Uterus (tissue), 3 donors: ENCODE measurements at regions not wholly inside any gene's neighbourhood (a gene's known extent, or its start where the extent isn't known, plus 50 kb on each side); places are given as distances from the start of the nearest gene placed in this dataset.

Source experiments
- DNase-seq, 2 donors: peaks; one replicate each; pipeline ENCODE4 v3.0.0-alpha.2; 2019 to 2020
- H3K27ac ChIP-seq, 2 donors: fragments of 200-600 bp; sonication (generic); 1 replicate in 1 of 2; 2 replicates in 1 of 2; pipeline ENCODE4 v1.5.1; 2016 to 2018
- H3K27me3 ChIP-seq, 2 donors: fragments of 200-600 bp; sonication (generic); one replicate each; pipeline ENCODE4 v1.5.1; 2018 to 2019; ENCODE audit warnings: control low read depth in 1 of 2
- H3K36me3 ChIP-seq, 2 donors: fragments of 200-600 bp; sonication (generic); one replicate each; pipeline ENCODE4 v1.5.1; 2019; ENCODE audit warnings: control low read depth in 1 of 2
- H3K4me1 ChIP-seq, 2 donors: fragments of 200-600 bp; sonication (generic); one replicate each; pipeline ENCODE4 v1.5.1; 2018 to 2019; ENCODE audit warnings: control low read depth in 1 of 2
- H3K4me3 ChIP-seq, 2 donors: fragments of 200-600 bp; sonication (generic); 1 replicate in 1 of 2; 2 replicates in 1 of 2; pipeline ENCODE4 v1.5.1; 2018 to 2019; ENCODE audit warnings: mild to moderate bottlenecking in 1 of 2
- H3K9me3 ChIP-seq, 2 donors: fragments of 200-600 bp; sonication (generic); one replicate each; pipeline ENCODE4 v1.5.1; 2019; ENCODE audit warnings: control low read depth in 1 of 2
- POLR2A ChIP-seq, 2 donors: fragments of 450-650 bp; IDR thresholded peaks; one replicate each; pipeline ENCODE4 v1.6.1; 2016; ENCODE audit warnings: antibody characterized with exemption in 2 of 2, mild to moderate bottlenecking in 1 of 2, moderate library complexity in 1 of 2
- intact Hi-C: fragments of 100-400 bp; cut with DNase I; formaldehyde crosslinking; loops from one replicate; pipeline ENCODE4 v1.15.1; 2023; ENCODE audit warnings: low total_unique reads
- TF ChIP-seq, protein P1 (sequence below), 4 experiments: fragments of 200-600 bp in 2 of 4; fragments of 450-650 bp in 2 of 4; sonication (generic) in 2 of 4; IDR thresholded peaks; one replicate each; pipeline ENCODE4 v1.5.1; 2016 to 2019; ENCODE audit warnings: antibody characterized with exemption in 4 of 4, mild to moderate bottlenecking in 2 of 4, moderate library complexity in 1 of 4
- donor health status: DM: yes; HTN: yes; CAD: no.

DNA sequence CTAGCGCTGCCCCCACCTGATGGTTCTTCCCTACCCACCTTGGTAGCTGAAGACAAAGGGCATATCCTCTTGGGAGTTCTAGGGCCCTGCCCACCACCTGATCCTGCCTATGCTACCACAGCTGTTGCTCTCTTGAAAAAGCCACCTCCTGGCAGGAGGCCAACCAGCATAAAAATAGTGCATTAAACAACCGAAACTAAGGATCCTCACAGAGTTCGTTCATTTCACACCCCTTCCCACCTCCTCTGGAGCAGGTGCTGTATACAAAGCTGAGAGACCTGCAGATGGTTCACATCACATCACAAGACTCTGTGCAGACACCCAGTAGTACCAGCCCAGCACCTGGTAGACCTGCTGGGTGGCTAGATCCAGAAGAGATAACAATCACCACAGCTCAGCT lies 1348.0 kb upstream of the TMEFF2 start:
- intact Hi-C loops = no loop called here
- Histone ChIP-seq H3K36me3 (no peaks in the 10 kb centered on the region), H3K9me3 (no peaks in the 10 kb centered on the region), H3K4me3 (no peak overlapping the region), H3K27ac (no peak overlapping the region), H3K27me3 (no peaks in the 10 kb centered on the region), H3K4me1 (no peaks in the 10 kb centered on the region)
- TF ChIP-seq, protein P1, sequence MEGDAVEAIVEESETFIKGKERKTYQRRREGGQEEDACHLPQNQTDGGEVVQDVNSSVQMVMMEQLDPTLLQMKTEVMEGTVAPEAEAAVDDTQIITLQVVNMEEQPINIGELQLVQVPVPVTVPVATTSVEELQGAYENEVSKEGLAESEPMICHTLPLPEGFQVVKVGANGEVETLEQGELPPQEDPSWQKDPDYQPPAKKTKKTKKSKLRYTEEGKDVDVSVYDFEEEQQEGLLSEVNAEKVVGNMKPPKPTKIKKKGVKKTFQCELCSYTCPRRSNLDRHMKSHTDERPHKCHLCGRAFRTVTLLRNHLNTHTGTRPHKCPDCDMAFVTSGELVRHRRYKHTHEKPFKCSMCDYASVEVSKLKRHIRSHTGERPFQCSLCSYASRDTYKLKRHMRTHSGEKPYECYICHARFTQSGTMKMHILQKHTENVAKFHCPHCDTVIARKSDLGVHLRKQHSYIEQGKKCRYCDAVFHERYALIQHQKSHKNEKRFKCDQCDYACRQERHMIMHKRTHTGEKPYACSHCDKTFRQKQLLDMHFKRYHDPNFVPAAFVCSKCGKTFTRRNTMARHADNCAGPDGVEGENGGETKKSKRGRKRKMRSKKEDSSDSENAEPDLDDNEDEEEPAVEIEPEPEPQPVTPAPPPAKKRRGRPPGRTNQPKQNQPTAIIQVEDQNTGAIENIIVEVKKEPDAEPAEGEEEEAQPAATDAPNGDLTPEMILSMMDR (IDR thresholded peaks at IDR 0.05) = no peak
- TF ChIP-seq POLR2A (IDR thresholded peaks at IDR 0.05) = no peak
- no peak for DNase-seq

DNA sequence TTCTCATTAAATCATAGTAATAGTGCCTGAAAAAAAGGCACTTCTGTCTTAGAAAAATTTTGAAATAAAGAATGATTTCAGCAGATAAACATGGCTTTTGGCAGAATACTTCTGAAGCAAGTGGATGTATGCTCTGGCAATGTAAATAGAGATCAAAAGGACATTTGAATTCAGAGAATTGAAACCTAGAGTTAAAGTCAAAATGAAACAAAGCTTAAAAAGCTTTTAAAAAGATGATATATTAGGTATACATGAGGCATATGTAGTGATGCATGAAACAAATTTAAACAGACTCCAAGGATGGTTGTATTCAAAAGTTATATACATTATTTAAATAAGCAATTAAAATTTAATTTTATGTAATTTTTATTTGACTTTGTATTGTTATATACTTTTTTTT lies 1344.5 kb upstream of the TMEFF2 start:
- DNase-seq = no peak
- Histone ChIP-seq H3K27ac (no peak overlapping the region), H3K36me3 (no peaks in the 10 kb centered on the region), H3K27me3 (no peaks in the 10 kb centered on the region), H3K4me1 (no peaks in the 10 kb centered on the region), H3K9me3 (no peaks in the 10 kb centered on the region), H3K4me3 (no peak overlapping the region)
- intact Hi-C loops = no loop called here
- no peak for TF ChIP-seq POLR2A (IDR thresholded peaks at IDR 0.05)
- TF ChIP-seq, protein P1 (IDR thresholded peaks at IDR 0.05) = no peak

DNA sequence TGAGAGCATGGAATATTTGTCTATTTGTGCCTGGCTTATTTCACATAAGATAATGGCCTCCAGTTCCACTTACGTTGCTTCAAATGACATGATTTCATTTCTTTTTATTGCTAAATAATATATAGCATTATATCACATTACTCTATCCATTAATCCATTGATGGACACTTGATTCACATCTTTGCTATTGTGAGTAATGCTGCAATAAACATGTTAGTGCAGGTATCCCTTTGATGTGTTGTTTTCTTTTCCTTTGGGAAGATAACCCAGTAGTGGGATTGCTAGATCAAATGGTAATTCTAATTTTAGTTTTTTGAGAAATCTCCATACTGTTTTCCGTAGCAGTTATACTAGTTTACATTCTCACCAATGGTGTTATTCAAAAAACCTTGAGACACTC lies 1343.3 kb upstream of the TMEFF2 start:
- Histone ChIP-seq H3K27ac (no peak overlapping the region), H3K9me3 (no peaks in the 10 kb centered on the region), H3K4me3 (no peak overlapping the region), H3K27me3 (no peaks in the 10 kb centered on the region), H3K36me3 (no peaks in the 10 kb centered on the region), H3K4me1 (no peaks in the 10 kb centered on the region)
- intact Hi-C loops = no loop called here
- DNase-seq = no peak
- TF ChIP-seq, protein P1 (IDR thresholded peaks at IDR 0.05) = no peak

DNA sequence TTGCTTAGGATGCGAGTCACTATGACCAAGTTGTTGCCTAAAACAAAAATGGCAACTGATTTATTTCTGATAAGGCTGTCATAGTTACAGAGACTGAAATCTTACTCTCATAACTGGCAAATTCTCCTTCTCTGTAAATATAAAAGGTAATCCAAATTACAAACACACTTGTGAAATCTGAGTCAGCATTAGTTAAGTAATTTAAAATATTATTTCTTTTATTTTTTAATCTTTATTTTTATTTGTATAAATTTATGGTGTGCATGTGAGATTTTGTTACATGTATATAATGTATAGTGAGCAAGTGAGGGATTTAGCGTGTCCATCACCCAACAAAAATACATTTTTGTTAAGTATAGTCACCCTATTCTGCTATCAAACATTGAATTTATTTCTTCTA lies 1342.8 kb upstream of the TMEFF2 start:
- Histone ChIP-seq H3K36me3 (no peaks in the 10 kb centered on the region), H3K27me3 (no peaks in the 10 kb centered on the region), H3K4me1 (no peaks in the 10 kb centered on the region), H3K9me3 (no peaks in the 10 kb centered on the region), H3K27ac (no peak overlapping the region), H3K4me3 (no peak overlapping the region)
- TF ChIP-seq, protein P1 (IDR thresholded peaks at IDR 0.05) = no peak
- TF ChIP-seq POLR2A (IDR thresholded peaks at IDR 0.05) = no peak
- DNase-seq = no peak
- intact Hi-C loops = no loop called here

DNA sequence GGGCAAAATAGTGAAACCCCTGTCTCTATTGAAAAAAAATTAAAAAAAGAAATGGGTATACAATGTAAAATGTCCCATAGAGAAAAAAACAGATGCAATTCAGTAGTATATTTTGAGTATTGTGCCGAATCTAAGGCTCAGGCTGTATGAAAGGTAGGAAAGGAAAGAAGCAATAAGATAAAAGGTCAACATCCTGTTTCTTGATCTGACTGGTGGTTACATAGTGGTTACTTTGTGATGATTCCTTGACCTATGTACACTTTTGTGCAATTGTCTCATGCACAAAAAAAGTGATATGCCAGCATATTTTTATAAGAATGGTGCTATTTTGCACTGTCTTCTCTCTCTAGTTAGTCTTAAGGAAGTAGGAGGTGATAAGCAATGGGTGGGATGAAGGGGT lies 1333.7 kb upstream of the TMEFF2 start:
- Histone ChIP-seq H3K9me3 (no peaks in the 10 kb centered on the region), H3K27ac (no peak overlapping the region), H3K36me3 (no peaks in the 10 kb centered on the region), H3K4me1 (no peaks in the 10 kb centered on the region), H3K4me3 (no peak overlapping the region), H3K27me3 (no peaks in the 10 kb centered on the region)
- TF ChIP-seq POLR2A (IDR thresholded peaks at IDR 0.05) = no peak
- TF ChIP-seq, protein P1 (IDR thresholded peaks at IDR 0.05) = no peak
- DNase-seq = no peak
- intact Hi-C loops = no loop called here
